Prostate gland (tissue), 2 donors: ENCODE measurements at regions not wholly inside any gene's neighbourhood (a gene's known extent, or its start where the extent isn't known, plus 50 kb on each side); places are given as distances from the start of the nearest gene placed in this dataset.
"Not testable (repeated sequence)": the region's sequence is repeated elsewhere in the genome, so short reads cannot be mapped to it uniquely, and the experiment has no call there.

ENCODE experiments used
- DNase-seq: peaks from one replicate; pipeline ENCODE4 v3.0.0-alpha.2; 2019; ENCODE audit warnings: low spot score
- H3K27ac ChIP-seq, 2 donors: fragments of 200-600 bp; sonication (generic); 2 replicates each; pipeline ENCODE4 v1.5.1; 2017 to 2019
- H3K27me3 ChIP-seq: fragments of 200-600 bp; sonication (generic); replicated peaks from 2 replicates; pipeline ENCODE4 v1.5.1; 2019; ENCODE audit not compliant: insufficient read depth
- H3K36me3 ChIP-seq, 2 donors: fragments of 200-600 bp; sonication (generic); 1 replicate in 1 of 2; 2 replicates in 1 of 2; pipeline versions ENCODE4 v1.5.1 to v1.8.1; 2017 to 2019
- H3K4me1 ChIP-seq: fragments of 200-600 bp; sonication (generic); replicated peaks from 2 replicates; pipeline ENCODE4 v1.5.1; 2019
- H3K4me3 ChIP-seq, 2 donors: fragments of 200-600 bp; sonication (generic); 2 replicates each; pipeline ENCODE4 v1.5.1; 2017 to 2019
- H3K9me3 ChIP-seq: fragments of 200-600 bp; sonication (generic); 2 replicates; pipeline ENCODE4 v1.5.1; 2017
- POLR2A ChIP-seq: fragments of 450-650 bp; IDR thresholded peaks from one replicate; pipeline ENCODE4 v1.6.1; 2016; ENCODE audit warnings: antibody characterized with exemption, mild to moderate bottlenecking
- POLR2AphosphoS5 ChIP-seq: sonication (generic); formaldehyde crosslinking; IDR thresholded peaks from one replicate; pipeline ENCODE4 v1.6.1; 2017; ENCODE audit warnings: antibody characterized with exemption
- whole genome bisulfite sequencing: methylation state at CpG from one replicate; pipeline ENCODE4 v1.1.5; 2018; 5-methylcytosine and 5-hydroxymethylcytosine counted together
- intact Hi-C: fragments of 100-400 bp; cut with DNase I; formaldehyde crosslinking; loops from one replicate; pipeline ENCODE4 v1.14.2; 2022
- TF ChIP-seq, protein P1 (sequence below), 4 experiments: fragments of 200-600 bp in 2 of 4; fragments of 450-650 bp in 2 of 4; sonication (generic) in 2 of 4; IDR thresholded peaks; 1 replicate in 3 of 4; 2 replicates in 1 of 4; pipeline ENCODE4 v1.5.1; 2016 to 2019; ENCODE audit warnings: antibody characterized with exemption in 4 of 4, mild to moderate bottlenecking in 2 of 4, moderate library complexity in 2 of 4

DNA sequence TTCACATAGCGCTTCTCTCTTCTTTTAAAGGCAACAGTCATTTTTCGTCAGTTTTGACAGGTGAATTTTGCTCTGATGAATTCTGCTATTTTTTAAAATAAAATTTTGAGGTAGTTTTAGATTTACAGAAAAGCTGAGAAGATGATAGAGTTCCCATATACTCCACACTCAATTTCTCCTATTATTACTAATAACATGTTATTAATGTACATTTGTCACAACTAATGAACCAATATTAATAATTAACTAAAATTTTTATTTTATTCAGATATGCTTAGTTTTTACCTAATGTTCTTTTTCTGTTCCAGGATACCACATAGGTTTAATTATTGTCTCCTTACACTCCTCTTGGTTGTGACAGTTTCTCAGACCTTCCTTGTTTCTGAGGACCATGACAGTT lies 197.0 kb downstream of the ZC3H11B start:
- Histone ChIP-seq H3K36me3 (no peaks in the 10 kb centered on the region), H3K27me3 (no peaks in the 10 kb centered on the region), H3K4me1 (peaks cover 3% of the 10 kb centered on the region), H3K4me3 (no peak overlapping the region), H3K27ac (no peak overlapping the region), H3K9me3 (no peaks in the 10 kb centered on the region)
- WGBS, result 100% methylated on average over 2 of the region's 2 CpGs
- no peak for DNase-seq
- TF ChIP-seq POLR2A, result no peak
- intact Hi-C loops, result no loop called here

DNA sequence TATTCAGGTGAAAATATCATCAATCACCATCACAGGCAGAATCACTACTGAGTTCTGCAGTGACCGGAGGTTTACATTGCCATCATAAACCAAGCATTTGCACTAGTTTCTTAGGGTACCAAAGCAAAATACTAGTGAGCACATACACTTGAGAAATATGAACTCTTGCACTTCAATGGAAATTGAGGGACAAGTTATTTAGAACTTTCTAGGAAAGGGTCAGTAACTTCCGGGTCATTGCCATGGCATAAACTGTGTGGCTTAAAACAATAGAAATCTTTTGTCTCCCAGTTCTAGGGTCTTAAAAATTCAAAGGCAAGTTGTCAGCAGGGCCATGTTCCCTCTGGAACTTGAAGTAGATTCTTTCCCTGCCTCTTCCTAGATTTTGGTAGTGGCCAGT lies 197.5 kb downstream of the ZC3H11B start:
- TF ChIP-seq, protein P1, sequence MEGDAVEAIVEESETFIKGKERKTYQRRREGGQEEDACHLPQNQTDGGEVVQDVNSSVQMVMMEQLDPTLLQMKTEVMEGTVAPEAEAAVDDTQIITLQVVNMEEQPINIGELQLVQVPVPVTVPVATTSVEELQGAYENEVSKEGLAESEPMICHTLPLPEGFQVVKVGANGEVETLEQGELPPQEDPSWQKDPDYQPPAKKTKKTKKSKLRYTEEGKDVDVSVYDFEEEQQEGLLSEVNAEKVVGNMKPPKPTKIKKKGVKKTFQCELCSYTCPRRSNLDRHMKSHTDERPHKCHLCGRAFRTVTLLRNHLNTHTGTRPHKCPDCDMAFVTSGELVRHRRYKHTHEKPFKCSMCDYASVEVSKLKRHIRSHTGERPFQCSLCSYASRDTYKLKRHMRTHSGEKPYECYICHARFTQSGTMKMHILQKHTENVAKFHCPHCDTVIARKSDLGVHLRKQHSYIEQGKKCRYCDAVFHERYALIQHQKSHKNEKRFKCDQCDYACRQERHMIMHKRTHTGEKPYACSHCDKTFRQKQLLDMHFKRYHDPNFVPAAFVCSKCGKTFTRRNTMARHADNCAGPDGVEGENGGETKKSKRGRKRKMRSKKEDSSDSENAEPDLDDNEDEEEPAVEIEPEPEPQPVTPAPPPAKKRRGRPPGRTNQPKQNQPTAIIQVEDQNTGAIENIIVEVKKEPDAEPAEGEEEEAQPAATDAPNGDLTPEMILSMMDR (IDR thresholded peaks at IDR 0.05), result no peak
- no peak for TF ChIP-seq POLR2A
- TF ChIP-seq POLR2AphosphoS5, result no peak
- peaks cover 3% of the 10 kb centered on the region for H3K4me1 ChIP-seq
- no peak overlapping the region for H3K27ac ChIP-seq
- no peak overlapping the region for H3K4me3 ChIP-seq
- WGBS, result 89% methylated on average over 2 of the region's 2 CpGs
- H3K27me3 ChIP-seq, result no peaks in the 10 kb centered on the region
- intact Hi-C loops, result no loop called here
- no peak for DNase-seq
- H3K9me3 ChIP-seq, result no peaks in the 10 kb centered on the region
- no peaks in the 10 kb centered on the region for H3K36me3 ChIP-seq

DNA sequence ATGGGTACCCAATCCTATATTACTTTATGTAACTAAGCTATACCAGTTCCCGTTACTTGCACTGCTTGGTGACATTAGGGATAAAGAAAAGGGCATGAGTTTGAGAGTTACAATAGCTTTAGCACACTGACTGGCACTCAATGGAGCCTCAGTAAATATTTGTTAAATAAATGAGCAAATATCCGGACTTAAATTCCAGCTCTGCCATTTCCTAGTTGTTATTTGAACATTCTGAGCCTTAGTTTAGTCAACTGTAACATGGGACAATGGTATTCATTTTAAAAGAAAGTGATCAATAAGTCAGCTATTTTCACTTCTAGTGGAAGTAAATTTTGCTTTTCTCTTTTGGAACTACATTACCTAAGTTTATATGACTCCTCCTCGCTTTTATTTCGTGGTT lies 198.7 kb downstream of the ZC3H11B start:
- H3K36me3 ChIP-seq, result no peaks in the 10 kb centered on the region
- H3K27ac ChIP-seq, result no peak overlapping the region
- intact Hi-C loops, result no loop called here
- no peaks in the 10 kb centered on the region for H3K9me3 ChIP-seq
- TF ChIP-seq, protein P1 (IDR thresholded peaks at IDR 0.05), result no peak
- no peak for TF ChIP-seq POLR2A
- no peak for TF ChIP-seq POLR2AphosphoS5
- H3K4me3 ChIP-seq, result no peak overlapping the region
- 74% methylated on average over 4 of the region's 4 CpGs for WGBS
- H3K27me3 ChIP-seq, result no peaks in the 10 kb centered on the region
- peaks cover 3% of the 10 kb centered on the region for H3K4me1 ChIP-seq
- DNase-seq, result no peak

DNA sequence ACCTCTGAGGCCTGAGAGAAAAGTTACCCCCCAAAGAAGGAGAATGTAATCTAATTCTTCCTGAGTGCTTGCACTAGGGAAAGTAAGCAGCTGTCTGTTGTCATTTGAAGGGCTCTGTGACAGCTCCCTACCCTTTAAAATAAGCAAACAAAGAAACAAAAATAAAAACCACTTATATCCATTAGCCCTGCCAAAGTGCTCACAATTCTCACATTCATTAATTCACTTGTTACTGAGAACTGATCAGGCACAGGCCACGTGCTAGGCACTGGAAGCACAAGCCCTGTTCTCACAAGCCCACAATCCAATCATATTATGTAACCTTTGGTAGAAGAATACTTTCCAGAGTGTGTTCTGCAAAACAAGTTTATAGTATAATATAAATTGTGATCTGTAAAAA lies 199.4 kb downstream of the ZC3H11B start:
- DNase-seq, result no peak
- WGBS, result 30% methylated on average over 1 of the region's 1 CpG
- Histone ChIP-seq H3K4me3 (no peak overlapping the region), H3K4me1 (peaks cover 3% of the 10 kb centered on the region), H3K9me3 (no peaks in the 10 kb centered on the region), H3K36me3 (no peaks in the 10 kb centered on the region), H3K27me3 (no peaks in the 10 kb centered on the region), H3K27ac (no peak overlapping the region)
- intact Hi-C loops, result no loop called here
- no peak for TF ChIP-seq POLR2A
- TF ChIP-seq, protein P1 (IDR thresholded peaks at IDR 0.05), result no peak
- TF ChIP-seq POLR2AphosphoS5, result no peak

DNA sequence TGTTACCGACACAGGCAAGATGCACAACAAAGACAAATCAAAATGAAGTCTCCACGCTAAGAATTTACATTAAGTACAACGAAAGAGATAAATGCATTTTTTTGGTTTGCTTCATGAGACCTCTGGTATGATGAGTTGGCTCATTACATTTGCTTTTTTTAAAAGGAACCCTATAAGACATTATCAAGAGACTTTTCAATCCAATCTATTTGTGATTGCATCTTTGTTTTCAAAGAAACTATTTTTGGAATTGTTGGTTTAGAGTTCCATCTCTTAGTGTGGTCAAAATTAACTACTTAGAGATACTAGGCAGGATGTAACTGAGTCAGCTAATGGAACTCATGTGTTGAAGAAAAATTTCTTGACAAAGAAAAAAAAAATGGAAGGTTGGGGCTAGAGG lies 200.1 kb downstream of the ZC3H11B start:
- Histone ChIP-seq H3K4me1 (peaks cover 3% of the 10 kb centered on the region), H3K27ac (no peak overlapping the region), H3K4me3 (no peak overlapping the region), H3K36me3 (no peaks in the 10 kb centered on the region), H3K27me3 (no peaks in the 10 kb centered on the region), H3K9me3 (no peaks in the 10 kb centered on the region)
- intact Hi-C loops, result no loop called here
- 77% methylated on average over 3 of the region's 3 CpGs for WGBS
- TF ChIP-seq, protein P1 (IDR thresholded peaks at IDR 0.05), result no peak
- DNase-seq, result no peak

DNA sequence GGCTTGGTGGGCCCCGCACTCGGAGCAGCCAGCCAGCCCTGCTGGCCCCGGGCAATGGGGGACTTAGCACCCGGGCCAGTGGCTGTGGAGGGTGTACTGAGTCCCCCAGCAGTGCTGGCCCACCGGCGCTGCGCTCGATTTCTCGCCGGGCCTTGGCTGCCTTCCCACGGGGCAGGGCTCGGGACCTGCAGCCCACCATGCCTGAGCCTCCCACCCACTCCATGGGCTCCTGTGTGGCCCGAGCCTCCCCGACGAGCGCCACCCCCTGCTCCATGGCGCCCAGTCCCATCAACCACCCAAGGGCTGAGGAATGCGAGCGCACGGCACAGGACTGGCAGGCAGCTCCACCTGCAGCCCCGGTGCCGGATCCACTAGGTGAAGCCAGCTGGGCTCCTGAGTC lies 202.2 kb downstream of the ZC3H11B start:
- H3K27me3 ChIP-seq, DNase-seq, H3K4me3 ChIP-seq, intact Hi-C loops, H3K27ac ChIP-seq, H3K36me3 ChIP-seq, H3K4me1 ChIP-seq, H3K9me3 ChIP-seq: not testable (repeated sequence)
- WGBS, result 100% methylated on average over 7 of the region's 22 CpGs
